ENCODE measurements at regions not wholly inside any gene's neighbourhood (a gene's known extent, or its start where the extent isn't known, plus 50 kb on each side); places are given as distances from the start of the nearest gene placed in this dataset.

DNA sequence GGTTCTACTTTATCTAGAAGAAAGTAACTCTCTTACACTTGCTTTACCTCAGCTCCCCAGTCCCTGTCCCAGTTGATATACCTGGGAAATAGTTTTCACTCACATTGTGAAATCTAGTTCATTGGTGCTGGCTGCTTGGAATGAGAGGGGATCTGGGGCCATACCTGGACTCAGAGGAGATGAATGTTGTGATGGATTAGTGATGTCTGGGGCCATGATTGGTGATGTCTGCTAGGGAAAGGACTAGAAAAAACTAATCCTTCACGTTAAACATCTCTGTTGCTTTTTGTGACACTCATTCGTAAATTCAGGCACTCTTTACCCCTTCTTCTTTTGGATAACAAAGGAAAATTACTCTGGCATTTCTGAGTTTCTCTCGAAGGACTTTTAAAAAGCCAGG is 152.4 kb downstream of the RAB11FIP2 start:
- Histone ChIP-seq H3F3A (replicated peaks; ENCODE audit: low read depth) (no peaks in the 10 kb centered on the region), H3K4me3 (no peak overlapping the region), H3K4me2 (no peak overlapping the region), H3K4me1 (ENCODE audit: insufficient read depth) (peaks cover 31% of the 10 kb centered on the region), H2AFZ (0 out of 2 replicates have a peak overlapping the region, but pooled peaks have one; percentile 58), H3K36me3 (ENCODE audit: insufficient read depth) (no peaks in the 10 kb centered on the region; the same call in 1 of the 2 replicates), H4K20me1 (replicated peaks; ENCODE audit: insufficient read depth) (no peaks in the 10 kb centered on the region), H3K27me3 (ENCODE audit: insufficient read depth) (no peaks in the 10 kb centered on the region), H3K27ac (ENCODE audit: low read depth) (no peak overlapping the region), H3K9me2 (ENCODE audit: insufficient read depth) (peaks cover 8% of the 10 kb centered on the region), H3K79me2 (replicated peaks; ENCODE audit: insufficient read depth) (no peaks in the 10 kb centered on the region)
- Mint-ChIP-seq H3K4me1 (peaks cover 28% of the 10 kb centered on the region), H3K27ac (no peak overlapping the region), H3K36me3 (ENCODE audit: low read depth) (no peaks in the 10 kb centered on the region; the same call in 2 of the 3 replicates), H3K9me3 (no peaks in the 10 kb centered on the region), H3K4me3 (no peak overlapping the region), H3K27me3 (ENCODE audit: insufficient read depth, low read depth, poor library complexity) (peaks cover 2% of the 10 kb centered on the region)
- no peak for DNase-seq (ENCODE audit: low spot score)
- TF ChIP-seq NANOG (IDR thresholded peaks at IDR 0.05; ENCODE audit: borderline replicate concordance) (no peak), EZH2phosphoT487 (IDR thresholded peaks at IDR 0.05; ENCODE audit: unreplicated experiment) (no peak), STAT1 (IDR thresholded peaks at IDR 0.05; ENCODE audit: unreplicated experiment) (no peak), ZNF114 (CRISPR knock-in tag; IDR thresholded peaks at IDR 0.05) (no peak), CREB1 (CRISPR knock-in tag; IDR thresholded peaks at IDR 0.05; ENCODE audit: low read depth) (no peak), EZH2 (IDR thresholded peaks at IDR 0.05; ENCODE audit: low read depth, unreplicated experiment) (no peak), POLR2AphosphoS5 (IDR thresholded peaks at IDR 0.05; ENCODE audit: low read depth) (no peak), ZNF331 (CRISPR knock-in tag; IDR thresholded peaks at IDR 0.05; ENCODE audit: low read depth) (no peak), JUNB (IDR thresholded peaks at IDR 0.05; ENCODE audit: unreplicated experiment) (no peak)
- TF ChIP-seq, protein P1, sequence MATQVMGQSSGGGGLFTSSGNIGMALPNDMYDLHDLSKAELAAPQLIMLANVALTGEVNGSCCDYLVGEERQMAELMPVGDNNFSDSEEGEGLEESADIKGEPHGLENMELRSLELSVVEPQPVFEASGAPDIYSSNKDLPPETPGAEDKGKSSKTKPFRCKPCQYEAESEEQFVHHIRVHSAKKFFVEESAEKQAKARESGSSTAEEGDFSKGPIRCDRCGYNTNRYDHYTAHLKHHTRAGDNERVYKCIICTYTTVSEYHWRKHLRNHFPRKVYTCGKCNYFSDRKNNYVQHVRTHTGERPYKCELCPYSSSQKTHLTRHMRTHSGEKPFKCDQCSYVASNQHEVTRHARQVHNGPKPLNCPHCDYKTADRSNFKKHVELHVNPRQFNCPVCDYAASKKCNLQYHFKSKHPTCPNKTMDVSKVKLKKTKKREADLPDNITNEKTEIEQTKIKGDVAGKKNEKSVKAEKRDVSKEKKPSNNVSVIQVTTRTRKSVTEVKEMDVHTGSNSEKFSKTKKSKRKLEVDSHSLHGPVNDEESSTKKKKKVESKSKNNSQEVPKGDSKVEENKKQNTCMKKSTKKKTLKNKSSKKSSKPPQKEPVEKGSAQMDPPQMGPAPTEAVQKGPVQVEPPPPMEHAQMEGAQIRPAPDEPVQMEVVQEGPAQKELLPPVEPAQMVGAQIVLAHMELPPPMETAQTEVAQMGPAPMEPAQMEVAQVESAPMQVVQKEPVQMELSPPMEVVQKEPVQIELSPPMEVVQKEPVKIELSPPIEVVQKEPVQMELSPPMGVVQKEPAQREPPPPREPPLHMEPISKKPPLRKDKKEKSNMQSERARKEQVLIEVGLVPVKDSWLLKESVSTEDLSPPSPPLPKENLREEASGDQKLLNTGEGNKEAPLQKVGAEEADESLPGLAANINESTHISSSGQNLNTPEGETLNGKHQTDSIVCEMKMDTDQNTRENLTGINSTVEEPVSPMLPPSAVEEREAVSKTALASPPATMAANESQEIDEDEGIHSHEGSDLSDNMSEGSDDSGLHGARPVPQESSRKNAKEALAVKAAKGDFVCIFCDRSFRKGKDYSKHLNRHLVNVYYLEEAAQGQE (IDR thresholded peaks at IDR 0.05; ENCODE audit: unreplicated experiment) = no peak
- TF ChIP-seq, protein P2, sequence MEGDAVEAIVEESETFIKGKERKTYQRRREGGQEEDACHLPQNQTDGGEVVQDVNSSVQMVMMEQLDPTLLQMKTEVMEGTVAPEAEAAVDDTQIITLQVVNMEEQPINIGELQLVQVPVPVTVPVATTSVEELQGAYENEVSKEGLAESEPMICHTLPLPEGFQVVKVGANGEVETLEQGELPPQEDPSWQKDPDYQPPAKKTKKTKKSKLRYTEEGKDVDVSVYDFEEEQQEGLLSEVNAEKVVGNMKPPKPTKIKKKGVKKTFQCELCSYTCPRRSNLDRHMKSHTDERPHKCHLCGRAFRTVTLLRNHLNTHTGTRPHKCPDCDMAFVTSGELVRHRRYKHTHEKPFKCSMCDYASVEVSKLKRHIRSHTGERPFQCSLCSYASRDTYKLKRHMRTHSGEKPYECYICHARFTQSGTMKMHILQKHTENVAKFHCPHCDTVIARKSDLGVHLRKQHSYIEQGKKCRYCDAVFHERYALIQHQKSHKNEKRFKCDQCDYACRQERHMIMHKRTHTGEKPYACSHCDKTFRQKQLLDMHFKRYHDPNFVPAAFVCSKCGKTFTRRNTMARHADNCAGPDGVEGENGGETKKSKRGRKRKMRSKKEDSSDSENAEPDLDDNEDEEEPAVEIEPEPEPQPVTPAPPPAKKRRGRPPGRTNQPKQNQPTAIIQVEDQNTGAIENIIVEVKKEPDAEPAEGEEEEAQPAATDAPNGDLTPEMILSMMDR (conservative IDR thresholded peaks at IDR 0.05; ENCODE audit: low read depth in 2 of 2) = no peak
- TF ChIP-seq, protein P3, sequence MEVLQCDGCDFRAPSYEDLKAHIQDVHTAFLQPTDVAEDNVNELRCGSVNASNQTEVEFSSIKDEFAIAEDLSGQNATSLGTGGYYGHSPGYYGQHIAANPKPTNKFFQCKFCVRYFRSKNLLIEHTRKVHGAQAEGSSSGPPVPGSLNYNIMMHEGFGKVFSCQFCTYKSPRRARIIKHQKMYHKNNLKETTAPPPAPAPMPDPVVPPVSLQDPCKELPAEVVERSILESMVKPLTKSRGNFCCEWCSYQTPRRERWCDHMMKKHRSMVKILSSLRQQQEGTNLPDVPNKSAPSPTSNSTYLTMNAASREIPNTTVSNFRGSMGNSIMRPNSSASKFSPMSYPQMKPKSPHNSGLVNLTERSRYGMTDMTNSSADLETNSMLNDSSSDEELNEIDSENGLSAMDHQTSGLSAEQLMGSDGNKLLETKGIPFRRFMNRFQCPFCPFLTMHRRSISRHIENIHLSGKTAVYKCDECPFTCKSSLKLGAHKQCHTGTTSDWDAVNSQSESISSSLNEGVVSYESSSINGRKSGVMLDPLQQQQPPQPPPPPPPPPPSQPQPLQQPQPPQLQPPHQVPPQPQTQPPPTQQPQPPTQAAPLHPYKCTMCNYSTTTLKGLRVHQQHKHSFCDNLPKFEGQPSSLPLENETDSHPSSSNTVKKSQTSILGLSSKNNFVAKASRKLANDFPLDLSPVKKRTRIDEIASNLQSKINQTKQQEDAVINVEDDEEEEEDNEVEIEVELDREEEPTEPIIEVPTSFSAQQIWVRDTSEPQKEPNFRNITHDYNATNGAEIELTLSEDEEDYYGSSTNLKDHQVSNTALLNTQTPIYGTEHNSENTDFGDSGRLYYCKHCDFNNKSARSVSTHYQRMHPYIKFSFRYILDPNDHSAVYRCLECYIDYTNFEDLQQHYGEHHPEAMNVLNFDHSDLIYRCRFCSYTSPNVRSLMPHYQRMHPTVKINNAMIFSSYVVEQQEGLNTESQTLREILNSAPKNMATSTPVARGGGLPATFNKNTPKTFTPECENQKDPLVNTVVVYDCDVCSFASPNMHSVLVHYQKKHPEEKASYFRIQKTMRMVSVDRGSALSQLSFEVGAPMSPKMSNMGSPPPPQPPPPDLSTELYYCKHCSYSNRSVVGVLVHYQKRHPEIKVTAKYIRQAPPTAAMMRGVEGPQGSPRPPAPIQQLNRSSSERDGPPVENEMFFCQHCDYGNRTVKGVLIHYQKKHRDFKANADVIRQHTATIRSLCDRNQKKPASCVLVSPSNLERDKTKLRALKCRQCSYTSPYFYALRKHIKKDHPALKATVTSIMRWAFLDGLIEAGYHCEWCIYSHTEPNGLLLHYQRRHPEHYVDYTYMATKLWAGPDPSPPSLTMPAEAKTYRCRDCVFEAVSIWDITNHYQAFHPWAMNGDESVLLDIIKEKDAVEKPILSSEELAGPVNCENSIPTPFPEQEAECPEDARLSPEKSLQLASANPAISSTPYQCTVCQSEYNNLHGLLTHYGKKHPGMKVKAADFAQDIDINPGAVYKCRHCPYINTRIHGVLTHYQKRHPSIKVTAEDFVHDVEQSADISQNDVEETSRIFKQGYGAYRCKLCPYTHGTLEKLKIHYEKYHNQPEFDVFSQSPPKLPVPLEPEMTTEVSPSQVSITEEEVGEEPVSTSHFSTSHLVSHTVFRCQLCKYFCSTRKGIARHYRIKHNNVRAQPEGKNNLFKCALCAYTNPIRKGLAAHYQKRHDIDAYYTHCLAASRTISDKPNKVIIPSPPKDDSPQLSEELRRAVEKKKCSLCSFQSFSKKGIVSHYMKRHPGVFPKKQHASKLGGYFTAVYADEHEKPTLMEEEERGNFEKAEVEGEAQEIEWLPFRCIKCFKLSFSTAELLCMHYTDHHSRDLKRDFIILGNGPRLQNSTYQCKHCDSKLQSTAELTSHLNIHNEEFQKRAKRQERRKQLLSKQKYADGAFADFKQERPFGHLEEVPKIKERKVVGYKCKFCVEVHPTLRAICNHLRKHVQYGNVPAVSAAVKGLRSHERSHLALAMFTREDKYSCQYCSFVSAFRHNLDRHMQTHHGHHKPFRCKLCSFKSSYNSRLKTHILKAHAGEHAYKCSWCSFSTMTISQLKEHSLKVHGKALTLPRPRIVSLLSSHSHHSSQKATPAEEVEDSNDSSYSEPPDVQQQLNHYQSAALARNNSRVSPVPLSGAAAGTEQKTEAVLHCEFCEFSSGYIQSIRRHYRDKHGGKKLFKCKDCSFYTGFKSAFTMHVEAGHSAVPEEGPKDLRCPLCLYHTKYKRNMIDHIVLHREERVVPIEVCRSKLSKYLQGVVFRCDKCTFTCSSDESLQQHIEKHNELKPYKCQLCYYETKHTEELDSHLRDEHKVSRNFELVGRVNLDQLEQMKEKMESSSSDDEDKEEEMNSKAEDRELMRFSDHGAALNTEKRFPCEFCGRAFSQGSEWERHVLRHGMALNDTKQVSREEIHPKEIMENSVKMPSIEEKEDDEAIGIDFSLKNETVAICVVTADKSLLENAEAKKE (CRISPR knock-in tag; IDR thresholded peaks at IDR 0.05) = no peak
- TF ChIP-seq, protein P4, sequence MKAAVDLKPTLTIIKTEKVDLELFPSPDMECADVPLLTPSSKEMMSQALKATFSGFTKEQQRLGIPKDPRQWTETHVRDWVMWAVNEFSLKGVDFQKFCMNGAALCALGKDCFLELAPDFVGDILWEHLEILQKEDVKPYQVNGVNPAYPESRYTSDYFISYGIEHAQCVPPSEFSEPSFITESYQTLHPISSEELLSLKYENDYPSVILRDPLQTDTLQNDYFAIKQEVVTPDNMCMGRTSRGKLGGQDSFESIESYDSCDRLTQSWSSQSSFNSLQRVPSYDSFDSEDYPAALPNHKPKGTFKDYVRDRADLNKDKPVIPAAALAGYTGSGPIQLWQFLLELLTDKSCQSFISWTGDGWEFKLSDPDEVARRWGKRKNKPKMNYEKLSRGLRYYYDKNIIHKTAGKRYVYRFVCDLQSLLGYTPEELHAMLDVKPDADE (IDR thresholded peaks at IDR 0.05) = no peak
- ATAC-seq = no peak

Data from GM23338 (cell line).